Effector CD8-positive, alpha-beta T cell (primary cell): ENCODE measurements at regions not wholly inside any gene's neighbourhood (a gene's known extent, or its start where the extent isn't known, plus 50 kb on each side); places are given as distances from the start of the nearest gene placed in this dataset.
"Not testable (repeated sequence)": the region's sequence is repeated elsewhere in the genome, so short reads cannot be mapped to it uniquely, and the experiment has no call there.

ENCODE experiments used
- DNase-seq: peaks from one replicate; lab custom pipeline; 2025; lab: John Stamatoyannopoulos, UW

- DNase-seq: no peak
Measured at GRCh38 chr14:30159374-30159773, 231.7 kb upstream of the PRKD1 start.

- DNase-seq: no peak
Measured at GRCh38 chr14:30160608-30161007, 233.0 kb upstream of the PRKD1 start.

GRCh38 chr14:30162066-30162465 is 234.4 kb upstream of the PRKD1 start:
- no peak for DNase-seq

GRCh38 chr14:30165255-30165654 is 237.6 kb upstream of the PRKD1 start:
- DNase-seq: no peak

- no peak for DNase-seq
Measured at GRCh38 chr14:30177781-30178180, 250.1 kb upstream of the PRKD1 start.

GRCh38 chr14:30179381-30180130 is 251.9 kb upstream of the PRKD1 start:
- DNase-seq: no peak

GRCh38 chr14:30180219-30180618 is 252.6 kb upstream of the PRKD1 start:
- no peak for DNase-seq

- DNase-seq: no peak
Measured at GRCh38 chr14:30185832-30186231, 258.2 kb upstream of the PRKD1 start.

- no peak for DNase-seq
Measured at GRCh38 chr14:30191639-30192279, 264.1 kb upstream of the PRKD1 start.

- no peak for DNase-seq
Measured at GRCh38 chr14:30193101-30193500, 265.5 kb upstream of the PRKD1 start.

GRCh38 chr14:30193845-30194501 is 266.3 kb upstream of the PRKD1 start:
- no peak for DNase-seq

GRCh38 chr14:30194741-30195148 is 267.1 kb upstream of the PRKD1 start:
- no peak for DNase-seq

GRCh38 chr14:30195941-30196340 is 268.3 kb upstream of the PRKD1 start:
- no peak for DNase-seq

- no peak for DNase-seq
Measured at GRCh38 chr14:30196861-30197260, 269.2 kb upstream of the PRKD1 start.

- not testable (repeated sequence) for DNase-seq
Measured at GRCh38 chr14:30198720-30199119, 271.1 kb upstream of the PRKD1 start.

GRCh38 chr14:30204431-30204980 is 276.9 kb upstream of the PRKD1 start:
- DNase-seq: no peak

GRCh38 chr14:30209136-30209535 is 281.5 kb upstream of the PRKD1 start:
- no peak for DNase-seq

- no peak for DNase-seq
Measured at GRCh38 chr14:30210630-30211029, 283.0 kb upstream of the PRKD1 start.

GRCh38 chr14:30211326-30211725 is 283.7 kb upstream of the PRKD1 start:
- DNase-seq: no peak

GRCh38 chr14:30214014-30214413 is 286.4 kb upstream of the PRKD1 start:
- DNase-seq: no peak

- no peak for DNase-seq
Measured at GRCh38 chr14:30214461-30215090, 286.9 kb upstream of the PRKD1 start.

GRCh38 chr14:30218907-30219306 is 291.3 kb upstream of the PRKD1 start:
- no peak for DNase-seq
